DMS153 (cell line): ENCODE measurements at regions not wholly inside any gene's neighbourhood (a gene's known extent, or its start where the extent isn't known, plus 50 kb on each side); places are given as distances from the start of the nearest gene placed in this dataset.

Experiments
- DNase-seq: peaks from one replicate; lab custom pipeline; 2025; lab: John Stamatoyannopoulos, UW

- DNase-seq = no peak
These were observed 881.1 kb upstream of the NUDT12 start for GRCh38 chr5:104443706-104444105.

- no peak for DNase-seq
These were observed 869.4 kb upstream of the NUDT12 start for GRCh38 chr5:104431981-104432380.

DNA sequence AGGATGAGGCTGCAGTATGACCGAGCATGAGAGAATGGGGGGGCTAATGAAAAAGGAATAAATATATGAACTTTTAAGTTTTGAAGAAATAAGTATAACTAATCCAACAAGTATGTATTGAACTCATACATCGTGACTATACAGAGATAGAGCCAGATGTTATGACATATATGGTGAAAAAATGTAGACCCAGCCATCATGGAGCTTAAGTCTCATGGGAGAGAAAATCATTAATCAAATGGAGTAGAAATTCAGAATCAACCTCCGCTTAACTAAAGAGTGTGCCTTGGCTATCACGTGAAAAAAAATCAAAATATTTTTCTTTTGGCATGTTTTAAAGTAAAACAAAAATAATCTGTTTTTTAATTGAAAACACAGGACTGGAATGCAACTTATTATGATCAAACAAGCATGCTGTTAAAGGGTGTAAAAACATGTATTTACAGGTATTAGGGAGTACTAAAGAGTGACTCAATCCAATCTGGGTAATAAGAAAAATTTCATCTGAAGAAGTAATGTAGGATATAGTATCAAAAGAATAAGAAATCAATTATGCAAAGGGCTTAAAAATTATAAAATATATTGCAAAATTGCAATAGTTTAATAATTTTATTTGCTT is 868.5 kb upstream of the NUDT12 start:
- no peak for DNase-seq

- DNase-seq = no peak
These were observed 867.3 kb upstream of the NUDT12 start for GRCh38 chr5:104429911-104430310.

GRCh38 chr5:104421431-104421830 is 858.8 kb upstream of the NUDT12 start:
- no peak for DNase-seq

- DNase-seq = no peak
These were observed 855.5 kb upstream of the NUDT12 start for GRCh38 chr5:104418056-104418455.

GRCh38 chr5:104412649-104413240 is 850.2 kb upstream of the NUDT12 start:
- no peak for DNase-seq

GRCh38 chr5:104400941-104401340 is 838.4 kb upstream of the NUDT12 start:
- no peak for DNase-seq

GRCh38 chr5:104385906-104386305 is 823.3 kb upstream of the NUDT12 start:
- no peak for DNase-seq

GRCh38 chr5:104375345-104375744 is 812.8 kb upstream of the NUDT12 start:
- no peak for DNase-seq

- no peak for DNase-seq
These were observed 810.2 kb upstream of the NUDT12 start for GRCh38 chr5:104372796-104373195.

- DNase-seq = no peak
These were observed 809.8 kb upstream of the NUDT12 start for GRCh38 chr5:104372376-104372775.

GRCh38 chr5:104370523-104370922 is 807.9 kb upstream of the NUDT12 start:
- DNase-seq = no peak

- no peak for DNase-seq
These were observed 805.4 kb upstream of the NUDT12 start for GRCh38 chr5:104367978-104368377.

GRCh38 chr5:104363567-104363966 is 801.0 kb upstream of the NUDT12 start:
- no peak for DNase-seq

DNA sequence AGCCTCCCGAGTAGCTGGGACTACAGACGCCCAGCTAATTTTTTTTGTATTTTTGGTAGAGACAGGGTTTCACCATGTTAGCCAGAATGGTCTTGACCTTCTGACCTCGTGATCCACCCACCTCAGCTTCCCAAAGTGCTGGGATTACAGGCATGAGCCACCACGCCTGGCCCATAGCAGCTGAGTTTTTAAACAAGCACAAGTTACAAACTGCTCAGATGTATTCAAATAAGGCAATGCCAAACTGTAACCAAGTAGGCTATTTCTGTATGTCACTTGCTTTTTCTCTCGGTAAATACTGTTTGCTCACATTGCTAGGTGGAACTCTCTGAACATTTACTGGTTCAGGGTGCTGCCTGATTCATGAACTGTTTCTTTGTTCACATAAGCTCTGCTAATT is 799.3 kb upstream of the NUDT12 start:
- no peak for DNase-seq

DNA sequence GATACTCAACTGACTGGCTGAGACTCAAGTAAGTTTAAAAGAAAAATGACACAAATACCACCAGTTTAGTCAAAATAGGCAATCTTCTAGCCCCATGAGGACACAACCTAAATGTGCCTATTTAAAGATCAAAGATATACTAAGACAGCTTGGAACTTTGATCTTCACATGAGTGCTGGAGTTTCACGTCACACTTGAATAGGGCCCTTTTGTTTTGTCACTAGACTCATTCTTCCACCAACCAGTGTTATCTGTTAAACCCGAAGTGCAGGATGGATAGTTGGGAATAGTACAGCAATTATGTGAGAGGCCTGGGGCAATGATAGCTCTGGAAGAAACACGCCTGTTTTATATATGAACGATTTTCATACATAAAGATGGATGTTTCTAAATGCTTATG is 792.8 kb upstream of the NUDT12 start:
- no peak for DNase-seq

GRCh38 chr5:104353371-104353770 is 790.8 kb upstream of the NUDT12 start:
- no peak for DNase-seq

DNA sequence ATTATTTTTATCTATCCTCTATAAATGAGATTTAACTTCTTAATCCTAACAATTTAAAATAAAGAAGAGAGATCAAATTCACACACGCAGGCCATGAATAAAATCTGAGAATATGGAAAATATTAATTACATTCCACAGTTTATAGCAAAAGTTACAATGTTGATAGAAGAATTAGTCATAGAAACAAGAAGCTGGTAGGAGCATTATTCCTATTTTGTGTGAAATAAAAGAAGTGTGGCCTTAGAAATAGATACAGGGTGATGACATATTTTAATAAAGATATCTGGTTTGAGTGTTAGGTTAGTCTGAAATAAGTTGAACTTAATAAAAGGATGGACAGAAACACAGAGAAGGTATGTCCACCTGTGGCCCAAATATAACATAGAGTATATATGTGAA is 790.4 kb upstream of the NUDT12 start:
- DNase-seq = no peak

- no peak for DNase-seq
These were observed 784.6 kb upstream of the NUDT12 start for GRCh38 chr5:104347119-104347708.

- DNase-seq = no peak
These were observed 782.8 kb upstream of the NUDT12 start for GRCh38 chr5:104345222-104346016.

DNA sequence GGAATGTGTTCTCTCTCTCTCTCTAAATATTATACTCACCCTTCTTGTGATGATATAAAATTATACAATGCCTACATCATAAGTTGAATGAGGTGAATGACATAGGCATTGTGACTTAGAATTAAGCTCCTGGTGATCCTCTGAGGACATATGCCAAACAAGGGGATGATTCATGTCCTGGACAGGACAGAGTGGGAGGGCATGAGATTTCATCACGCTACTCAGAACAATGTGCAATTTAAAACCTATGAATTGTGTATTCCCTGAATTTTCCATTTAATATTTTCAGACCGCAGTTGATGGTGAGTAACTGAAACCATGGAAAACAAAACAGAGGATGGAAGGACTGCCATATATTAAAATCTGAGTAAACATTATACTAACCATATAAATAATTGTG is 782.2 kb upstream of the NUDT12 start:
- DNase-seq = no peak

GRCh38 chr5:104327801-104328200 is 765.2 kb upstream of the NUDT12 start:
- no peak for DNase-seq
